Right cardiac atrium (tissue), 5 donors: ENCODE measurements at regions not wholly inside any gene's neighbourhood (a gene's known extent, or its start where the extent isn't known, plus 50 kb on each side); places are given as distances from the start of the nearest gene placed in this dataset.

Experiments used
- ATAC-seq, 2 donors: fragments of 200-7000 bp; cut with Tn5 transposase; one replicate each; pipeline versions ENCODE4 v1.8.0 to v1.9.1; 2020; ENCODE audit warnings: moderate library complexity in 2 of 2, mild to moderate bottlenecking in 1 of 2
- DNase-seq, 3 donors: peaks; one replicate each; pipeline ENCODE4 v3.0.0-alpha.2; 2020
- H3K27ac ChIP-seq: one replicate; pipeline ENCODE4 v1.5.1; 2013; ENCODE audit warnings: mild to moderate bottlenecking, low read length, control low read depth, moderate library complexity
- H3K27me3 ChIP-seq: one replicate; pipeline ENCODE4 v1.6.1; 2013; ENCODE audit not compliant: control insufficient read depth, insufficient read depth
- H3K4me1 ChIP-seq: one replicate; pipeline ENCODE4 v1.6.1; 2013; ENCODE audit warnings: low read length; ENCODE audit not compliant: control insufficient read depth, insufficient read depth
- H3K4me3 ChIP-seq: one replicate; pipeline ENCODE4 v1.5.1; 2013; ENCODE audit warnings: low read length, control low read depth
- H3K9me3 ChIP-seq: one replicate; pipeline ENCODE4 v1.6.1; 2013; ENCODE audit warnings: low read length; ENCODE audit not compliant: control insufficient read depth
- WGBS: extraction: QIAGEN DNeasy Blood & Tissue Kit; methylation state at CpG from one replicate; pipeline ENCODE4 v1.1.7; 2013; 5-methylcytosine and 5-hydroxymethylcytosine counted together
- intact Hi-C, 4 donors: fragments of 100-400 bp; cut with DNase I; formaldehyde crosslinking; loops; one replicate each; pipeline versions ENCODE4 v1.11.0 to v1.14.0; 2022 to 2023
- donor health status: healthy with polysubstance abuse.
- donor health status: DM: no; HTN: yes; CAD: no.
- donor health status: DM: no; HTN: no; CAD: no.
- donor health status: DM: no; HTN: yes; CAD: no; lungs with severe emphysema.
- donor health status: DM: yes; HTN: yes; CAD: no.

DNA sequence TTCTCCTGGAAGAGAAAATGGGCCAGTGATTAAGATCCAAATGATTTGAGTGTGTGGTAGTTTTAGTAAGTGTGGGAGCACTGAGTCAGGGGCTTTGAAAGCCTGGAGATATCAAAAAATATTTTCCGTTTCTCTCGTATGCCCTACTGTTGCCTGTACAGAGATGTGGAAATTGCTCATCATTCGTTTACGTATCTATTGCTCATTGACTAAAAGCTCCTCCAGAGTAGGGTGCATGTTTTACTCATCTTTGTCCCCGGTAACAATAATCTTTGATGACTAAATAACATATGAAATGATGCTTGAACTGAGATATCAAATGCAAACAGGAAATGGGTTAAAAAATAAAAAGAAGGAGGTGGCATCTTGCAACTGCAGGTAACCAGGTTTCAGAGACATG, 114.2 kb upstream of the FST start:
- Histone ChIP-seq H3K4me1 (no peaks in the 10 kb centered on the region), H3K27me3 (no peaks in the 10 kb centered on the region), H3K4me3 (no peak overlapping the region), H3K9me3 (no peaks in the 10 kb centered on the region), H3K27ac (no peak overlapping the region)
- 91% methylated on average over 5 of the region's 5 CpGs for WGBS
- DNase-seq (no peak), ATAC-seq (no peak)
- intact Hi-C loops = no loop called here

DNA sequence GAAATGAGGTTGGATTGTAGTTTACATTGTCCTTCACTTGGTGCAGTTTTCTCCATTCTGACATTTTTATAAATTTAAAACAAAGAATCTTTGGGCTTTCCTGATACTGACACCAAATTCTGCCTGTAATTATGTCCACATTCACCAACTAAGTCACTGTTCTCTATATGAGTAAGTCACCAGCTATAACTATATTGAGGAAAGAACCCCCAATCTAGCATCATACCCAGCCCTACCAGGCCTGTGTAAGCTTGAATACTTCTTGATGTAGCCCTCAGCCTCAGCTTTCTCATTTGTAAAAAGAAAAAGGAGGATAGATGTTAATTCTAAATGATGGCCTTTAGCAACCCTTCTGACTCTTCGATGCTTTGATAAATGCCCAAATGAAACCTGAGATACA, 112.7 kb upstream of the FST start:
- intact Hi-C loops = no loop called here
- Histone ChIP-seq H3K27me3 (no peaks in the 10 kb centered on the region), H3K9me3 (no peaks in the 10 kb centered on the region), H3K27ac (no peak overlapping the region), H3K4me1 (no peaks in the 10 kb centered on the region), H3K4me3 (no peak overlapping the region)
- 96% methylated on average over 1 of the region's 1 CpG for WGBS
- no peak for DNase-seq
- ATAC-seq = no peak

DNA sequence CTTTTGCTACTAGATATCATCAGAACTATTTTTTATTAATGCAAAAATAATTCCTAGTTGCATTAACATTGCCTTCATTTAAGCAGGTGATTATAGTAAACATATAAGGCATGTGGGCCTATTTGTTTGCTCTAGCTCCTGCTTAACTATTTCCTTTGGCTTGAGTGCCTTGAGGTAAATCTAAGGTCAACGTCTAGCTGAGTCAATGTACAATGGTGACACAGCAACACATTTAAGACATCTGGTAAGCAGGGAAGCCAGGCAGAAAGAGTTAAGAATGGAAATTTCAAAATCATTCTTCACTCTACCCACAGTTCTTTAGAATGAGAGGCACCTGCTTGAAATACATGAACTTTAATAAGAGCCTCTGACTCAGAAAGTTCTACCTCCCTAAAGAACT, 111.9 kb upstream of the FST start:
- H3K9me3 ChIP-seq = no peaks in the 10 kb centered on the region
- H3K27me3 ChIP-seq = no peaks in the 10 kb centered on the region
- WGBS = 70% methylated on average over 1 of the region's 1 CpG
- no peak overlapping the region for H3K4me3 ChIP-seq
- H3K4me1 ChIP-seq = no peaks in the 10 kb centered on the region
- DNase-seq (no peak), ATAC-seq (no peak)
- H3K27ac ChIP-seq = no peak overlapping the region
- intact Hi-C loops = no loop called here

DNA sequence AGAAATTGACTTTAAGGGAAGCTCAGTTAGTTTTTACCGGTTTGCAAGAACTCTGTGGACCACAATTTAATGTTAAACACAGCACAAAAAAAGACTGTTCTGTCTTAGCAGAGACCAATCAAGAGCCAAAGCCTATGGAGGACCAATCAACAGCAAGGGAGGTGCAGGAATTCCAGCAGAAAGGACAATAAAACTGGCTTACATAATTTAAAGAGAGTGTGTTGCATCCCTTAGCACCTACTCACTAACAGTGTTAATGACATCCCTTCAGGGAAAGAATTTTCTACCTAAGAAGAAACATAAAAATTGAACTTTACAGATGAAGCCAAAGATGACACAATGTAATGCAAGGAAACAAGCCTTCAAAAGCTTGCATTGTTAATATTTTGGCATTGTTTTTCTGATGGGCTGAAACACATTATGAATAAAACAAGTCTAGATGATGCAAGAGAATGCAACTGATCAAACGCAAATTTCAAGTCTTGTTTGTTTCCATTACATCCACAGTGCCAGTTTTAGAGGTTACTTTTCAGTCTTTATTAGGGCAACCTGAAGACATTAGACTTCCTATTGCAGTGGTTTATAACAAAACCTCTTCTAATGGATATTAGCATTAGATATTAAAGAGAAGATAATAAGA, 111.3 kb upstream of the FST start:
- Histone ChIP-seq H3K27me3 (no peaks in the 10 kb centered on the region), H3K9me3 (no peaks in the 10 kb centered on the region), H3K4me3 (no peak overlapping the region), H3K27ac (no peak overlapping the region), H3K4me1 (no peaks in the 10 kb centered on the region)
- ATAC-seq = no peak
- WGBS = 85% methylated on average over 2 of the region's 2 CpGs
- DNase-seq = no peak
- intact Hi-C loops = no loop called here

DNA sequence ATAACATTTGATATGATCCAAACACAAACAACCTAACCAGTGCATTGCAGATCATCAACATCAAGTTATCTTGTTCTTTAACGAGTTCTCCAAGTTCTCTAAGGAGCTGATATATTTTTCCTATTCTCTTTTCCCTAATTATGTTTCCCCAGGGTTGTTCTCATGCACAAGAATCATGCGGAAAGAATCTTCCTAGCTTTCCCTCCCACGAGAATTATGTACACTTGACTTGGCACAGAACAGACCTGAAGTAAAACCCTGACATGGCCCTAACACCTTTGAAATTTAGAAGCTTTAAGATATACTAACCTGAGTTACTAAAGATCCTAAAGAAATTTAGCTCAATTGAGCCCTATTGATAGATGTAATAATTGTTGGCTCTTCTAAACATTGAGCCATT, 110.7 kb upstream of the FST start:
- 47% methylated on average over 3 of the region's 3 CpGs for WGBS
- intact Hi-C loops = no loop called here
- no peak overlapping the region for H3K4me3 ChIP-seq
- no peak for DNase-seq
- no peak for ATAC-seq
- no peaks in the 10 kb centered on the region for H3K27me3 ChIP-seq
- no peaks in the 10 kb centered on the region for H3K9me3 ChIP-seq
- H3K4me1 ChIP-seq = no peaks in the 10 kb centered on the region
- H3K27ac ChIP-seq = no peak overlapping the region

DNA sequence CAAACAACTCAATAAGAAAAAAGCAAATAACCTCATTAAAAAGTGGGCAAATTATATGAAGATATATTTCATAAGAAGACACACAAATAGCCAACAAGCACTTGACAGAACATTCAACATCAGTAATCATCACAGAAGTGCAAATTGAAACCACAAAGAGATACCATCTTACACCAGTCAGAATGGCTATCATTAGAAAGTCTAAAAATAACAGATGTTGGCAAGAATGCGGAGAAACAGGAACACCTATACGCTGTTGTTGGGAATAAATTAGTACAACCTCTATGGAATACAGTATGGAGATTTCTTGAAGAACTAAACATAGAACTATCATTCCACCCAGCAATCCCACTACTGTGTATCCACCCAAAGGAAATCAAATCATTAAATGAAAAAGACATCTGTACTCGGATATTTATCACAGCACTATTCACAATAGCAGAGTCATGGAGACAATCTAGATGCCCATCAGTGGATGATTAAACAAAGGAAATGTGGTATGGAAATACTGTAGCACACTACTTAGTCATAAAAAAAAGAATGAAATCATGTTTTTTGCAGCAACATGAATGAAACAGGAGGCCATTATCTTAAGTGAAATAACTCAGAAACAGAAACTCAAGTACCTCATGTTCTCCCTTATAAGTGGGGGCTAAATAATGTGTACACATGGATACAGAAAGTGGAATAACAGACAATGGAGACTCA, 106.8 kb upstream of the FST start:
- no peak overlapping the region for H3K27ac ChIP-seq
- H3K27me3 ChIP-seq = no peaks in the 10 kb centered on the region
- H3K4me1 ChIP-seq = no peaks in the 10 kb centered on the region
- no peaks in the 10 kb centered on the region for H3K9me3 ChIP-seq
- no peak for ATAC-seq
- DNase-seq = no peak
- intact Hi-C loops = no loop called here
- WGBS = 64% methylated on average over 3 of the region's 3 CpGs
- H3K4me3 ChIP-seq = no peak overlapping the region

DNA sequence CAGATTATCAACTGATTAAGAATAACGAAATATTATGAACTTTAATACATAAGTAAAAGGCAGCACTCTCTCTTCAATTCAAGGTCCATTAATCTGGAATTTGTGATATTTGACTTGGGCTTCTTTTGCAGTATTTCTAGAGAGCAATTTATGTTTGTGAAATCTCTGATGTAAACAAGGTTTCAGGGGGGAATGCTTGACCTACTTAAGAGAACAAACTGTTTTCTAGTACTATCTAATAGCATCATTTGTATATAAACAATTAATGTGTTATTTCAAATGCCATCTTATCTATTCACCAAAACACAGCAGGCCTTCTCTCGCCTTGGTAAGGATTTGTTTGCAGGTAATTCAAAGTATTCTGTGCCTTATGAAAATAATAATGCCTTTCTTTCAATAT, 103.6 kb upstream of the FST start:
- Histone ChIP-seq H3K4me3 (no peak overlapping the region), H3K9me3 (no peaks in the 10 kb centered on the region), H3K27ac (no peak overlapping the region), H3K27me3 (no peaks in the 10 kb centered on the region), H3K4me1 (no peaks in the 10 kb centered on the region)
- intact Hi-C loops = no loop called here
- DNase-seq (no peak), ATAC-seq (no peak)
- 78% methylated on average over 2 of the region's 2 CpGs for WGBS

DNA sequence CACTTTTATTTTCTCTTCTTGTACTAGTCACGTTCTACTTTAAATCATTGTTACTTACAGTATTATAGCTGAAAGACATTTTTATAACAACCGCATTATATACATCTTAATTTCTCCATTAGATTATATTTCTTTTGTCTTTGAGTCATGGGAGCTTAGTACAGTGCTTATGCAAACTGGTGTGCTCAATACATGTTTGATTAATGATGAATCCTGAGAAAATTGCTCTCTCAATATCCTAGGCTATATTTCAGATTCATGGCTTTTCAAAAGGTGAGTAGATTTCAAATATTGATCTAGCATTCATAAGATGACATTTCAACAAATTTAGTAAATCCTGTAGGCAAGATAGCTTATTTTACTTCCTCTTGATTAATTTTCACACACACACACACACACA, 102.2 kb upstream of the FST start:
- Histone ChIP-seq H3K4me1 (no peaks in the 10 kb centered on the region), H3K9me3 (no peaks in the 10 kb centered on the region), H3K27me3 (no peaks in the 10 kb centered on the region), H3K27ac (no peak overlapping the region), H3K4me3 (no peak overlapping the region)
- ATAC-seq (no peak), DNase-seq (no peak)
- 95% methylated on average over 2 of the region's 2 CpGs for WGBS
- intact Hi-C loops = no loop called here

DNA sequence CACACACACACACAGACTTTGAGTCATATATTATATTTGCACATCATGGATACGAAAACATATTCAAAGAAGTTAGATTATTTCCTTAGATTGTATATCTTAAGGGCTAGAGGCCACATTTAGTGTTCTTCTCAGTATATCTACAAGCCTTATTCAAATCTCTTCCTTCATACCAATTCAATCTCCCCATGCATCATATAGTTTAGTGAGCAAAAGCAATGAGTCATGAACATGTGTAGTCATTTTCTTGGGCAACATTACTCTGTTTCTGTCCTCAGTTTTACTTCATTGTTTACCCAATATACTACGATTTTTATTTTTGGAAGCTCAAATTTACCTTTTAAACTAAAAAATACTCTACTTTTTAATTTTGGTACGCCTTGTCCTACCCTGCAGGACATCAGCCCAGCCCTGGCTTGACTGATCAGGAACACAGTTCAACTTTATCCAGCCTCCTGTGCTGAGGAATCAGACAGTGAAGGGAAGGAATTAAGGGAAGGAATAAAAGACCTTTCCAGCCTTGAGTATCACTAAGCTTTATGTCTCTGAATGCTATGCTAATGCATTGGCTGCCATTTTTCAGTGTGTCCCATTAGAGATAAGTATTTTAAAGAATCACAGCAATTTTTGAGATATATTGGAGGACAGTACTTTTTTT, 101.7 kb upstream of the FST start:
- H3K27me3 ChIP-seq = no peaks in the 10 kb centered on the region
- ATAC-seq = no peak
- intact Hi-C loops = no loop called here
- no peaks in the 10 kb centered on the region for H3K9me3 ChIP-seq
- H3K4me1 ChIP-seq = no peaks in the 10 kb centered on the region
- DNase-seq = no peak
- H3K27ac ChIP-seq = no peak overlapping the region
- no peak overlapping the region for H3K4me3 ChIP-seq
- 83% methylated on average over 3 of the region's 3 CpGs for WGBS

DNA sequence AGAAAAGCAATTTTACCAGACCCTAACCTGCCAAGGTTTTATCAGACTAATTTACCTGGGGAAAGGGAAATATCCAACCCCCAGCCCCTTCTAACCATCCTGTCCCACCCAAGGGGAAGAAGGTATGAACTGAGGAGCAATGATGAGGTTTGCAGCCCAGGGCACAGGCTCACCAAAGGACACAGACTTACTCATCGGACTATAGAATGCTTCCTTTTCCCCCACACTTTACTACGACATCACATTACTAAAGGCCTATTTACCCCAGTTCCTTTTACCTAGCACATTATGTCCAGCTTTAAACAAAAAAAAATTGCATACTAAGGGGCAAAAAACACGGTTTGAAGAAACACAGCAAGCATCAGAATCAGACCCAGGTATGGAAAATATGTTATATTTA, 94.1 kb upstream of the FST start:
- DNase-seq (no peak), ATAC-seq (no peak)
- WGBS = 89% methylated on average over 3 of the region's 3 CpGs
- Histone ChIP-seq H3K27me3 (no peaks in the 10 kb centered on the region), H3K27ac (no peak overlapping the region), H3K4me1 (no peaks in the 10 kb centered on the region), H3K4me3 (no peak overlapping the region), H3K9me3 (no peaks in the 10 kb centered on the region)
- intact Hi-C loops = no loop called here

DNA sequence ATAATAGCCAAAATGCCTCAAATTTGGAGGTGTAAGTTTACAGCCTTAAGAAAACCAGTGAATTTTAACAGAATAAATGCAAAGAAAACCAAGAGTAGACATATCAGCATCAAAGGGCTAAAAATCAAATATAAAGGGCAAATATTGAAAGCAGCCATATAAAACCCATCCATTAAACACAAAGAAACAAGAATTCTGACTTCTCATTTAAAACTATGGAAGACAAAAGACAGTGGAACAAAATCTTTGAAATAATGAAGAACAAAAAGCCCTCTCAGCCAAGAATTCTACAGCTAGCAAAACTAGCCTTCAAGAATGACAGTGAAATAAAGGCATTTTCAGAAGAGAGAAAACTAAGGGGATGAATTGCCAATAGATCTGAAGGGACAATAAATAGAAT, 91.3 kb upstream of the FST start:
- Histone ChIP-seq H3K4me3 (no peak overlapping the region), H3K27me3 (no peaks in the 10 kb centered on the region), H3K27ac (no peak overlapping the region), H3K4me1 (no peaks in the 10 kb centered on the region), H3K9me3 (no peaks in the 10 kb centered on the region)
- DNase-seq (no peak), ATAC-seq (no peak)
- intact Hi-C loops = no loop called here
